ENCODE measurements at regions not wholly inside any gene's neighbourhood (a gene's known extent, or its start where the extent isn't known, plus 50 kb on each side); places are given as distances from the start of the nearest gene placed in this dataset.
"Not testable (repeated sequence)": the region's sequence is repeated elsewhere in the genome, so short reads cannot be mapped to it uniquely, and the experiment has no call there.

DNA sequence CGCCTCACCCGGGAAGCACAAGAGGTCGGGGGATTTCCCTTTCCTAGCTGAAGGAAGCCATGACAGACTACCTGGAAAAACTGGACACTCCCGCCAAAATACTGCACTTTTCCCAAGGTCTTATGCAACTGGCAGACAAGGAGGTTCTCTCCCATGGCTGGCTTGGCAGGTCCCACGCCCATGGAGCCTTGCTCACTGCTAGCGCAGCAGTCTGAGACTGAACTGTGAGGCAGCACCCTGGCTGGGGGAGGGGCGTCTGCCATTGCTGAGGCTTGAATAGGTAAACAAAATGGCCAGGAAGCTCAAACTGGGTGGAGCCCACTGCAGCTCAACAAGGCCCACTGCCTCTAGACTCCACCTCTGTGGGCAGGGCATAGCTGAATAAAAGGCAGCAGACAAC is 92.1 kb downstream of the C4BPA start:
- not testable (repeated sequence) for DNase-seq (ENCODE audit: low read depth)

- DNase-seq (ENCODE audit: low read depth), result not testable (repeated sequence)
Measured at GRCh38 chr1:207201534-207201933, 97.5 kb downstream of the C4BPA start.

DNA sequence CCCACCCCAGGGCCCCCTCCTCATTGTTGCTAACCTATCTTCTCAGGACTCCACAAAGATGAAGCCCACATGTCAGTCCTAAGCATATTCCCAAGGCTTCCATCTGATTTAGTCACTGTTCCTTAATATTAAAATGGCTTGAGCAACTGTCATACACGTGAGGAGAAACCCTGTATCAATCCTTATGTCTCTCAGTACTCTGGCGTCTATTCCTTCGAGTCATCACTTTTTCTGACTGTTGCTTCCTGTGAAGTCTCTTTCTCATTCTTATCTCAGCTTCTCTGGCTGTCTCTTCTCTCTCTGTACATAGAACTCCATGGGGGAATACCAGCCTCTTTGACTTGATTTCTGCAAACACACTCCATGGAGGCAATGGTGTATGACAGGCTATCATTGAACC is 98.4 kb downstream of the C4BPA start:
- DNase-seq (ENCODE audit: low read depth), result no peak

DNA sequence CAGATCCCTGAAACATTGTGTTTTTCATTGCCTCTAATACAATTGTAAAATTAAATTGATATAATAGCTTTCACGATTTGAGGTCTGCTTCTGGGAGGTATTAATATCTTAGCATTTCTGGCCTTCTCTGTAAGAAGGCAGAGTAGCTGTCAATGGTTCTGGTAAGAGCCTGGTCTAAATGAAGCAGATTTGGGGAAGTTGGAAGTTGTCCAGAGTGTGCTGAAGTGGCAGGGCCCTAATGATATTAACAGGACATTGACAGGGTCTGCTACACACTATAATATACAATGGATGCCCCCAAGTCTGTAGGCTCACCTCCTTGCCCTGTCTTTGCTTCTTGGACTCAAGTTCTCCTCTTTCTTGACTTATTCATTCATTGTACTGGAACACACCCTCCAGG is 99.5 kb downstream of the C4BPA start:
- DNase-seq (ENCODE audit: low read depth), result no peak

GRCh38 chr1:207205614-207206061 is 101.6 kb downstream of the C4BPA start:
- no peak for DNase-seq (ENCODE audit: low read depth)

GRCh38 chr1:207208691-207209090 is 104.7 kb downstream of the C4BPA start:
- not testable (repeated sequence) for DNase-seq (ENCODE audit: low read depth)

DNA sequence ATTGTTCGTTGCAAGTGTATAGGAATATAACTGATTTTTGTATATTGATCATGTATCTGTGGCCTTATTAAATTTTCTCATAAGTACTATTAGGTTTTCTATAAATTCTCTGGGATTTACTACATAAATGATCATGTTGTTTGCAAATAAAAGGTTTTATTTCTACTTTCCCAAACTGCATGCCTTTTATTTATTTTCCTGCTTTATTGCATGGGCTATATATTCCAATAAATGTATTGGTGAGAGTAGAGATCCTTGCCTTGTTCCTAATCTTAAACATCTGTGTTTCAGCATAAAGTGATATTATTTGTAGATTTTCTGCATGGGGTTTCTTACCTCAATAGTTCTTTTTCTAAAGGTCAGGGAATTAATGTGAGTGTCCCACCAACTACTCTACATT is 107.0 kb upstream of the CD55 start:
- DNase-seq (ENCODE audit: low read depth), result no peak

DNA sequence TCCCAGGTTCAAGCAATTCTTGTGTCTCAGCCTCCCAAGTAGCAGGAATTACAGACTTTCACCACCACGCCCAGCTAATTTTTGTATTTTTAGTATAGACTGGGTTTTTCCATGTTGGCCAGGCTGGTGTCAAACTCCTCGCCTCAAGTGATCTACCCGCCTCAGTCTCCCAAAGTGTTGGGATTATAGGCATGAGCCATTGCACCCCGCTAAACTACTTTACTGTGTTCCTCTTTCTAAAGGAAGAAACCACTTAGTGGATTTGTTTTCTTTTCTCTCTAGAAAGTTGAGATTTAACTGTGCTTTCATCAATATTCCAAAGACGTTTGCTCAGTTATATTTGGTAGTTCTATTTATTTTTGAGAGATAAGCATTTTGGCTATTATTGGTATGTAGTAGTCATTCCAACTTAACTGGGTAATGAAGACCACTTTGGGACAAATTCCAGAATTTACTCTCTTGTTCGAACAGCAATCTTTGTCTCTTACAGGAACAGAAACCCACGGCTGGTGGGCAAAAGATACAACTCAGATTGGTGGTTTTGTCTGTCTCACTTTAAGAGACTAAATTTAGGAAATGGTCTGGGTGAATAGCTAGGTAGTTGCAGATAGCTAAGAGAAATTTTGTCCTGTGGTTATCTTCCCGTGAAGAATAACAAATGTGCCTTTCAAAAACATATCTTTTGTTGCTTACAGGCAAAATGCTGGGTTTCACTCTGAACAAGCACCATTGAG is 103.5 kb upstream of the CD55 start:
- DNase-seq (ENCODE audit: low read depth), result no peak

- DNase-seq (ENCODE audit: low read depth), result no peak
Measured at GRCh38 chr1:207218512-207219362, 102.7 kb upstream of the CD55 start.

GRCh38 chr1:207219979-207220889 is 101.2 kb upstream of the CD55 start:
- DNase-seq (ENCODE audit: low read depth), result no peak

GRCh38 chr1:207221934-207222351 is 99.5 kb upstream of the CD55 start:
- DNase-seq (ENCODE audit: low read depth), result no peak

- DNase-seq (ENCODE audit: low read depth), result no peak
Measured at GRCh38 chr1:207223162-207223561, 98.3 kb upstream of the CD55 start.

DNA sequence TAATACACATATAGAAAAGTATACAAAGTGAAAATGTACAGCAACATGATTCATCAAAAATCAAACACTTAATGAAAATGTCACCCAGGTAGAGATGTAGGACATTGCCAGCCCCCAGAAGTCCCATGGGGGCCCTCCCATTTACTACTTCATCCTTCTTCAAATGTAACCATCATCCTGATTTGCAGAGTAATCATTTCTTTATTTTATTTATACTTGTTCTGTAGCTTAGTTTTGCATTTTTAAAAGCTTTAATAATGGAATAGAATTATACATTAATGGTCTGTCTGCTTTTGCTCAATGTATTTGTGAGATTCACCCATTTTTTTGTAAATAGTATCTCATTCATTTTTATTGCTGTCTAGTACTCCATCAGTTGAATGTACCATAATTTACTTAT is 96.8 kb upstream of the CD55 start:
- DNase-seq (ENCODE audit: low read depth), result no peak

GRCh38 chr1:207227131-207227630 is 94.3 kb upstream of the CD55 start:
- no peak for DNase-seq (ENCODE audit: low read depth)

GRCh38 chr1:207228987-207229386 is 92.5 kb upstream of the CD55 start:
- no peak for DNase-seq (ENCODE audit: low read depth)

- no peak for DNase-seq (ENCODE audit: low read depth)
Measured at GRCh38 chr1:207230441-207230840, 91.0 kb upstream of the CD55 start.

DNA sequence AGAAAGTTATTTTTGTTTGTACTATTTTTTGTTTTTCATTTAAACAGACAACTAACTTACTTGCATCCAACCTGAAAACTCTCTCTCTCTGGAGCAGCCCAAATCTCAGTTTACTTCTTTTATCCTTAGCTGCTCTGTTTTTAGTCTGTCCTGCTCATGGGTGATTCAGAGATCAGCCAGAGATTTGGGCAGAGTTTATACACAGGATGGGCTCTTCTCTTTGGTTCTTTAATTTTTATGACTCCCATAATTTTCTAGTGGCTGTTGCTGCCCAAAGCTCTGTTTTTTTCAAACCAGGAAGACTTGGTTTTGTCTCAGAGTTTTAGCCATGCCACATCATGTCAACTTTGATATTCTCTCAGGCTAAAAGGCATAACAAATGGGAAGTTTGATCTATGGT is 86.8 kb upstream of the CD55 start:
- no peak for DNase-seq (ENCODE audit: low read depth)

- no peak for DNase-seq (ENCODE audit: low read depth)
Measured at GRCh38 chr1:207239874-207240273, 81.6 kb upstream of the CD55 start.

DNA sequence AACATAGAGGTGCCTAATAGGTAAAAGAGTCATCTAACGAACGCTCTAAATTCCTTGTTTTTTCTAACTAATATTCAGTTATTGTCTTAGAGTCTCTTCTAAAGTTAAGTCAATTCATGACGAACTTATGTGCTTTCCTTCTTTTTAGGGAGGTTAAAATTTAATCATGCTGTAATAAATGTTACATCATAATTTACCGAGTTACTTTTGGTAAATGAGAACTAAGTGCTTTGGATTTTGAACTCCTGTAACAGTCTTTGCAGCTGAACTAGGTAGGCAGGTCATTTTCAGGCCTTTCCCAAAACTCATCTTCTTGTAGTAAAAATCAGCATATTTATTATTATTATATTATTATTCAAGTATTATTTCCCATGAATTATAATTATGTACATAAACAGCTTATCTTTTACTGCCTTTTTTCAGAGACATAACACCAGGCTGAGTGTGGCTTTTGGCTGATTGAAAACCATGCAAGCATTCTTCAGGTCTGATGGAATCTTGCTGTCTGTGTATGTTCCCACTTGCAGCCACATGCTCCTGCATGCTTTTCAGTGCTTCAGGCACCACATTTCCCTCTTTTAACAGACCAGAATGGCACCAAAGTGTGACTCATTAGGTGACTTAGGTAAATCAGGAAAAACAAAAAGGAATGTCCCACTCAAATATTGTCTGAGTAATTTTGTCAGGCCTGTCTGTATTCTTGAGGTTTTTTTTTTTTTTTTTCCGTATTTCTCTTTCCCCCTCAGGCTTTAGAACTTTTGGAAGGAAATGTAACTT is 81.0 kb upstream of the CD55 start:
- DNase-seq (ENCODE audit: low read depth), result no peak

DNA sequence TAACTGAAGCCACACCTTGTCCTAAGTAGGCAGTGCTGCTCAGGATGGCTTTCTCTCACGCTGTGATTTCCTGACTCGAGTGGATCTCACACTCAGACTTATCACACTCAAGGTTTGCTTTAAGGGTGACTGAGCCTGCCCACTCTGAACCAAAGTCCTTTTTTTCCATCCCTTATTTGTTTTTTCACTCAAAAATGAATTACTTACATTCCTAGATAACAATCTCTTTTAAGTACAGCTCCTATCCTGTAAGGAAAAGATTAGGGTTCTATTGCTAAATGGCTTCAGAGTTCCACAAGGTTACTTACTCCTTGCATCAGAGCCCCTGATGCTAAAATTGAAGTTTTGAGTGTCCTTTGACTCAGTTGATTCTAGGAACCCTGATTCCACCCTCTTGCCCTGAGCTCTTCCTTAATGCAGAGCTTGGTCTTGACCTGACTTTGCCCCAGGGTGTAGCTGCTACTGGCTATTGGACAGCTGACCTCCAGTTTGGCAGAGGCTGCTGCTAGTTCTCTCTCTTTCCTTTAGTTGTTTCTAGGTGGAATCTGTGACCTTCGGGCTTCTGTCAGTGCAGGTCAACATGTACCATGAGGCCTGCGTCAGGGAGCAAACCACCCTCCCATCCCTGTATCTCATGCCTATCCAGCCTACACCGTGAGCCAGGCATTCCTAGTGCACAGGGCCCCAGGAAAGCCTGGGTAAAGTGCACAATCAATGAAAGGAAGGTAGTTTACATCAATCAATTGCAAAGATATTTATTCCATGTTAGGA is 80.1 kb upstream of the CD55 start:
- DNase-seq (ENCODE audit: low read depth), result no peak

All from stromal cell of bone marrow (primary cell).